HEK293 (cell line): ENCODE measurements at regions not wholly inside any gene's neighbourhood (a gene's known extent, or its start where the extent isn't known, plus 50 kb on each side); places are given as distances from the start of the nearest gene placed in this dataset.

ENCODE experiments used
- CTCF ChIP-seq: fragments of 450-650 bp; formaldehyde crosslinking; IDR thresholded peaks from 2 replicates; pipeline ENCODE4 v1.5.1; 2016; ENCODE audit warnings: missing biosample characterization, missing genetic modification characterization
- FEZF1 ChIP-seq: fragments of 450-650 bp; formaldehyde crosslinking; IDR thresholded peaks from 2 replicates; pipeline ENCODE4 v1.5.1; 2016; ENCODE audit warnings: missing biosample characterization, missing genetic modification characterization
- PATZ1 ChIP-seq: fragments of 450-650 bp; formaldehyde crosslinking; IDR thresholded peaks from 2 replicates; pipeline ENCODE4 v1.5.1; 2016; ENCODE audit warnings: missing biosample characterization, missing genetic modification characterization
- PRDM1 ChIP-seq: fragments of 450-650 bp; formaldehyde crosslinking; IDR thresholded peaks from 2 replicates; pipeline ENCODE4; 2016; ENCODE audit warnings: missing biosample characterization, missing genetic modification characterization
- SCRT2 ChIP-seq: fragments of 450-650 bp; formaldehyde crosslinking; IDR thresholded peaks from 2 replicates; pipeline ENCODE4 v1.5.1; 2016; ENCODE audit warnings: missing biosample characterization, missing genetic modification characterization
- ZNF121 ChIP-seq: fragments of 450-650 bp; formaldehyde crosslinking; IDR thresholded peaks from 2 replicates; pipeline ENCODE4 v1.5.1; 2016; ENCODE audit warnings: missing biosample characterization, missing genetic modification characterization
- ZNF24 ChIP-seq: fragments of 450-650 bp; formaldehyde crosslinking; IDR thresholded peaks from 2 replicates; pipeline ENCODE4 v1.5.1; 2016; ENCODE audit warnings: missing biosample characterization, missing genetic modification characterization
- ZNF274 ChIP-seq, 2 experiments: fragments of 200-500 bp in 1 of 2; fragments of 450-650 bp in 1 of 2; sonication (Bioruptor generic) in 1 of 2; formaldehyde crosslinking in 1 of 2; IDR thresholded peaks; 2 replicates each; pipeline versions ENCODE4 v1.5.1 to v1.6.1; 2014 to 2016; ENCODE audit warnings: borderline replicate concordance in 1 of 2, inconsistent platforms in 1 of 2, low read length in 1 of 2, missing biosample characterization in 1 of 2, missing genetic modification characterization in 1 of 2
- ZNF311 ChIP-seq: fragments of 450-650 bp; formaldehyde crosslinking; IDR thresholded peaks from 2 replicates; pipeline ENCODE4 v1.5.1; 2017; ENCODE audit warnings: missing biosample characterization, missing genetic modification characterization, borderline replicate concordance
- ZNF366 ChIP-seq: fragments of 450-650 bp; formaldehyde crosslinking; conservative IDR thresholded peaks from 2 replicates; pipeline ENCODE4 v1.5.1; 2016; ENCODE audit warnings: missing biosample characterization, missing genetic modification characterization
- ZNF433 ChIP-seq: fragments of 450-650 bp; formaldehyde crosslinking; IDR thresholded peaks from 2 replicates; pipeline ENCODE4 v1.5.1; 2016; ENCODE audit warnings: missing biosample characterization, missing genetic modification characterization, low read depth
- ZNF768 ChIP-seq: fragments of 450-650 bp; formaldehyde crosslinking; IDR thresholded peaks from 2 replicates; pipeline ENCODE4 v1.5.1; 2018; ENCODE audit warnings: missing biosample characterization, mild to moderate bottlenecking, missing genetic modification characterization
- ZNF843 ChIP-seq: fragments of 450-650 bp; formaldehyde crosslinking; IDR thresholded peaks from 2 replicates; pipeline ENCODE4 v1.5.1; 2016; ENCODE audit warnings: missing biosample characterization, missing genetic modification characterization
- ZSCAN23 ChIP-seq: fragments of 450-650 bp; formaldehyde crosslinking; IDR thresholded peaks from 2 replicates; pipeline ENCODE4 v1.5.1; 2016; ENCODE audit warnings: missing biosample characterization, missing genetic modification characterization

GRCh38 chrX:124975456-124975855, 344.2 kb upstream of the TEX13C start:
- TF ChIP-seq PRDM1 (tag by site-specific recombination) (no peak), ZNF843 (tag by site-specific recombination) (no peak), SCRT2 (tag by site-specific recombination) (no peak), ZNF768 (no peak), ZNF311 (tag by site-specific recombination) (no peak), FEZF1 (tag by site-specific recombination) (no peak), CTCF (tag by site-specific recombination) (no peak), ZNF121 (tag by site-specific recombination) (no peak), ZNF433 (tag by site-specific recombination) (no peak), PATZ1 (tag by site-specific recombination) (no peak), ZNF24 (tag by site-specific recombination) (no peak), ZNF274 (IDR thresholded peaks at IDR 0.05; ENCODE audit: low read length) (no peak), ZNF274 (tag by site-specific recombination; IDR thresholded peaks at IDR 0.05; ENCODE audit: borderline replicate concordance) (no peak), ZNF366 (tag by site-specific recombination) (no peak), ZSCAN23 (tag by site-specific recombination) (no peak)
